ENCODE measurements at regions not wholly inside any gene's neighbourhood (a gene's known extent, or its start where the extent isn't known, plus 50 kb on each side); places are given as distances from the start of the nearest gene placed in this dataset.

GRCh38 chr7:116384936-116385635, 114.5 kb upstream of the CAV2 start:
- DNase-seq (peak; percentile 81), ATAC-seq (peak; percentile 98)
- Histone ChIP-seq H4K20me1 (ENCODE audit: low read length) (no peaks in the 10 kb centered on the region), H3K36me3 (ENCODE audit: low read depth, low read length) (no peaks in the 10 kb centered on the region), H3K9me3 (ENCODE audit: low read length) (no peaks in the 10 kb centered on the region), H2AFZ (ENCODE audit: low read length) (peak overlapping the region; percentile 45), H3K9me2 (replicated peaks; ENCODE audit: low read length) (no peaks in the 10 kb centered on the region), H3K79me2 (ENCODE audit: low read length) (no peaks in the 10 kb centered on the region), H3K4me1 (ENCODE audit: insufficient read depth, low read length) (peaks cover 18% of the 10 kb centered on the region), H3F3A (ENCODE audit: low read length, unreplicated experiment) (no peaks in the 10 kb centered on the region), H3K4me3 (ENCODE audit: low read length) (peak overlapping the region; percentile 1; the same call in 1 of the 2 replicates), H3K27ac (ENCODE audit: low read length) (peak overlapping the region; percentile 70), H3K4me2 (ENCODE audit: low read length) (peak overlapping the region; percentile 34), H3K9ac (ENCODE audit: low read length) (peak overlapping the region; percentile 38; the same call in 1 of the 2 replicates), H3K27me3 (ENCODE audit: low read length) (no peaks in the 10 kb centered on the region)
- intact Hi-C loops (cut with micrococcal nuclease) = loop anchor here (2.0 kb wide), 1 partner anchor 22 kb away; no protein-coding TSS in a partner anchor
- no peak for TF ChIP-seq EZH2 (IDR thresholded peaks at IDR 0.05; ENCODE audit: low read length, unreplicated experiment)
- TF ChIP-seq, protein P1, sequence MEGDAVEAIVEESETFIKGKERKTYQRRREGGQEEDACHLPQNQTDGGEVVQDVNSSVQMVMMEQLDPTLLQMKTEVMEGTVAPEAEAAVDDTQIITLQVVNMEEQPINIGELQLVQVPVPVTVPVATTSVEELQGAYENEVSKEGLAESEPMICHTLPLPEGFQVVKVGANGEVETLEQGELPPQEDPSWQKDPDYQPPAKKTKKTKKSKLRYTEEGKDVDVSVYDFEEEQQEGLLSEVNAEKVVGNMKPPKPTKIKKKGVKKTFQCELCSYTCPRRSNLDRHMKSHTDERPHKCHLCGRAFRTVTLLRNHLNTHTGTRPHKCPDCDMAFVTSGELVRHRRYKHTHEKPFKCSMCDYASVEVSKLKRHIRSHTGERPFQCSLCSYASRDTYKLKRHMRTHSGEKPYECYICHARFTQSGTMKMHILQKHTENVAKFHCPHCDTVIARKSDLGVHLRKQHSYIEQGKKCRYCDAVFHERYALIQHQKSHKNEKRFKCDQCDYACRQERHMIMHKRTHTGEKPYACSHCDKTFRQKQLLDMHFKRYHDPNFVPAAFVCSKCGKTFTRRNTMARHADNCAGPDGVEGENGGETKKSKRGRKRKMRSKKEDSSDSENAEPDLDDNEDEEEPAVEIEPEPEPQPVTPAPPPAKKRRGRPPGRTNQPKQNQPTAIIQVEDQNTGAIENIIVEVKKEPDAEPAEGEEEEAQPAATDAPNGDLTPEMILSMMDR (conservative IDR thresholded peaks at IDR 0.05; ENCODE audit: low read depth, low read length) = no peak
- POLR2A ChIA-PET (ENCODE audit: unreplicated experiment) = interaction anchor here (0.6 kb wide), 1 partner anchor 136 kb away, joined by 23 read pairs; no protein-coding TSS in a partner anchor
- TSS peak; percentile 90 for BruUV-seq (replicated peaks)
- CTCF ChIA-PET = interaction anchor here (1.2 kb wide), 1 partner anchor 125 kb away, joined by 22 read pairs; no protein-coding TSS in a partner anchor

DNA sequence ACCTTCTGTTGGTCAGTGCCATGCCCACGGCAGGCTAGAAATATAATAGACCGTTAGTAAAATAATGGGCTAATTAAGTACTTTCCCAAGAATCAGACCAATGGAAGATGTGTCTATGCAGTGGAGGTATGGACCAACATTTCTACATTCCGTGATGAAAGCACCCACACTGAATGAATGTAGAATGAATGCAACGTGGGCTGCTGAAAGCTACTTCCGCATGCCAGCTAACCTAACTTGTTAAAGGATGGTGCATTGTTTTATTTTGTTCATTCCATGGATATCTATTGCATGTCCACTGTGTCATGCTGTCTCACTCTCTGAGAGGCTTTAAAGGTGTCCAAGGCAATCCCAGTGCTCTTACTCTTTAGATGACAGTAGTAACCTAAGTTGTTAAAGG, 112.9 kb upstream of the CAV2 start:
- Histone ChIP-seq H3K4me1 (ENCODE audit: insufficient read depth, low read length) (peaks cover 18% of the 10 kb centered on the region), H2AFZ (ENCODE audit: low read length) (no peak overlapping the region), H3K4me3 (ENCODE audit: low read length) (no peak overlapping the region), H3K27ac (ENCODE audit: low read length) (no peak overlapping the region), H3K27me3 (ENCODE audit: low read length) (no peaks in the 10 kb centered on the region), H3K9me3 (ENCODE audit: low read length) (no peaks in the 10 kb centered on the region), H3K9ac (ENCODE audit: low read length) (no peak overlapping the region), H3K79me2 (ENCODE audit: low read length) (no peaks in the 10 kb centered on the region), H4K20me1 (ENCODE audit: low read length) (no peaks in the 10 kb centered on the region), H3K4me2 (ENCODE audit: low read length) (no peak overlapping the region), H3F3A (ENCODE audit: low read length, unreplicated experiment) (no peaks in the 10 kb centered on the region), H3K36me3 (ENCODE audit: low read depth, low read length) (no peaks in the 10 kb centered on the region), H3K9me2 (replicated peaks; ENCODE audit: low read length) (no peaks in the 10 kb centered on the region)
- TF ChIP-seq EZH2phosphoT487 (IDR thresholded peaks at IDR 0.05; ENCODE audit: borderline replicate concordance, low read length) (no peak), EZH2 (IDR thresholded peaks at IDR 0.05; ENCODE audit: low read length, unreplicated experiment) (no peak)
- TF ChIP-seq, protein P1 (conservative IDR thresholded peaks at IDR 0.05; ENCODE audit: low read depth, low read length) = no peak
- no peak for ATAC-seq
- BruUV-seq (replicated peaks) = no TSS peak
- DNase-seq = no peak
- CTCF ChIA-PET = no interaction called here
- intact Hi-C loops (cut with micrococcal nuclease) = no loop called here
- POLR2A ChIA-PET (ENCODE audit: unreplicated experiment) = no interaction called here

GRCh38 chr7:116390363-116390762, 109.2 kb upstream of the CAV2 start:
- ATAC-seq (no peak), DNase-seq (no peak)
- Histone ChIP-seq H3K9me2 (replicated peaks; ENCODE audit: low read length) (no peaks in the 10 kb centered on the region), H3K4me1 (ENCODE audit: insufficient read depth, low read length) (peaks cover 16% of the 10 kb centered on the region), H3K79me2 (ENCODE audit: low read length) (no peaks in the 10 kb centered on the region), H3K9me3 (ENCODE audit: low read length) (no peaks in the 10 kb centered on the region), H3F3A (ENCODE audit: low read length, unreplicated experiment) (peaks cover 7% of the 10 kb centered on the region), H4K20me1 (ENCODE audit: low read length) (no peaks in the 10 kb centered on the region), H3K27me3 (ENCODE audit: low read length) (no peaks in the 10 kb centered on the region), H3K4me2 (ENCODE audit: low read length) (no peak overlapping the region), H3K4me3 (ENCODE audit: low read length) (no peak overlapping the region), H3K27ac (ENCODE audit: low read length) (no peak overlapping the region), H3K9ac (ENCODE audit: low read length) (no peak overlapping the region), H3K36me3 (ENCODE audit: low read depth, low read length) (no peaks in the 10 kb centered on the region), H2AFZ (ENCODE audit: low read length) (no peak overlapping the region)
- intact Hi-C loops (cut with micrococcal nuclease) = no loop called here
- POLR2A ChIA-PET (ENCODE audit: unreplicated experiment) = no interaction called here
- TF ChIP-seq EZH2 (IDR thresholded peaks at IDR 0.05; ENCODE audit: low read length, unreplicated experiment) (no peak), EZH2phosphoT487 (IDR thresholded peaks at IDR 0.05; ENCODE audit: borderline replicate concordance, low read length) (no peak)
- TF ChIP-seq, protein P1 (conservative IDR thresholded peaks at IDR 0.05; ENCODE audit: low read depth, low read length) = no peak
- BruUV-seq (replicated peaks) = no TSS peak
- CTCF ChIA-PET = interaction anchor here (0.7 kb wide), 1 partner anchor 162 kb away, joined by 3 read pairs; no protein-coding TSS in a partner anchor
